Panc1 (cell line): ENCODE measurements at regions not wholly inside any gene's neighbourhood (a gene's known extent, or its start where the extent isn't known, plus 50 kb on each side); places are given as distances from the start of the nearest gene placed in this dataset.
"Not testable (repeated sequence)": the region's sequence is repeated elsewhere in the genome, so short reads cannot be mapped to it uniquely, and the experiment has no call there.

Experiments
- POLR2AphosphoS5 ChIP-seq: IDR thresholded peaks from 2 replicates; pipeline ENCODE4 v1.6.1; 2012; ENCODE audit warnings: mild to moderate bottlenecking, low read depth, low read length, moderate library complexity
- SIN3A ChIP-seq: IDR thresholded peaks from 2 replicates; pipeline ENCODE4 v1.6.1; 2012; ENCODE audit warnings: low read depth, mild to moderate bottlenecking, low read length, moderate library complexity, borderline replicate concordance; ENCODE audit not compliant: insufficient read depth
- TF ChIP-seq, protein P1 (sequence below): fragments of 450-650 bp; IDR thresholded peaks from 2 replicates; pipeline ENCODE4 v1.5.1; 2017; ENCODE audit warnings: mild to moderate bottlenecking
- TF ChIP-seq, protein P2 (sequence below), 2 experiments: IDR thresholded peaks; 2 replicates each; pipeline ENCODE4 v1.6.1; 2011 to 2012; ENCODE audit warnings: low read depth in 2 of 2, control low read depth in 1 of 2, low read length in 1 of 2, mild to moderate bottlenecking in 1 of 2, moderate library complexity in 1 of 2; ENCODE audit not compliant: insufficient read depth in 1 of 2

DNA sequence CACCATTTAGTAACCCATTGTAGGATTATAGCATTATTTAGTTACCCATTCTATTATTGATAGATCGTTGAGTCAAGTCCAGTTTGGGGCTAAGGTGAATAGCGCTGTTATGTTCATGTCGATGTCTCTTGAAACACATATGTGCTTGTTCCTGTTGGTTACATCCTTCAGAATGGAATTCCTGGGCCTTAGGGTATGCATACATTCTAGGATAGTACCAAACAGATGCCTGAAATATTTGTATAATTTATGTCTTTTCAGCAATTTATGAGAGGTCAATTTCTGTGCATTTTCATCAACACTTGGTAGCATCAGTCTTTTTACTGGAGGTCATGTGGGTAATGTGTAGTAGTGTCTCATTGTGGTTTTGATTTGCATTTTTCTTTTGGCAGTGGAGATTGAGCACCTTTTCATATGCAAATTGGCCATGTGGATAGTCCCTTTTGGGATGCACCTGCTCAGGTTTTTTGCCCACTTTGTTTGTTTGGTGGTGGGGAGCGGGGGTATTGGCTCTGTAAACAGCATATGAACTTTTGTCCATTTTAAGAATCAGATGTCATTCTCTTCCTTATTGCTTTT, 104.2 kb downstream of the CDRT15L2 start:
- TF ChIP-seq, protein P1, sequence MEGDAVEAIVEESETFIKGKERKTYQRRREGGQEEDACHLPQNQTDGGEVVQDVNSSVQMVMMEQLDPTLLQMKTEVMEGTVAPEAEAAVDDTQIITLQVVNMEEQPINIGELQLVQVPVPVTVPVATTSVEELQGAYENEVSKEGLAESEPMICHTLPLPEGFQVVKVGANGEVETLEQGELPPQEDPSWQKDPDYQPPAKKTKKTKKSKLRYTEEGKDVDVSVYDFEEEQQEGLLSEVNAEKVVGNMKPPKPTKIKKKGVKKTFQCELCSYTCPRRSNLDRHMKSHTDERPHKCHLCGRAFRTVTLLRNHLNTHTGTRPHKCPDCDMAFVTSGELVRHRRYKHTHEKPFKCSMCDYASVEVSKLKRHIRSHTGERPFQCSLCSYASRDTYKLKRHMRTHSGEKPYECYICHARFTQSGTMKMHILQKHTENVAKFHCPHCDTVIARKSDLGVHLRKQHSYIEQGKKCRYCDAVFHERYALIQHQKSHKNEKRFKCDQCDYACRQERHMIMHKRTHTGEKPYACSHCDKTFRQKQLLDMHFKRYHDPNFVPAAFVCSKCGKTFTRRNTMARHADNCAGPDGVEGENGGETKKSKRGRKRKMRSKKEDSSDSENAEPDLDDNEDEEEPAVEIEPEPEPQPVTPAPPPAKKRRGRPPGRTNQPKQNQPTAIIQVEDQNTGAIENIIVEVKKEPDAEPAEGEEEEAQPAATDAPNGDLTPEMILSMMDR = not testable (repeated sequence)
- TF ChIP-seq, protein P2, sequence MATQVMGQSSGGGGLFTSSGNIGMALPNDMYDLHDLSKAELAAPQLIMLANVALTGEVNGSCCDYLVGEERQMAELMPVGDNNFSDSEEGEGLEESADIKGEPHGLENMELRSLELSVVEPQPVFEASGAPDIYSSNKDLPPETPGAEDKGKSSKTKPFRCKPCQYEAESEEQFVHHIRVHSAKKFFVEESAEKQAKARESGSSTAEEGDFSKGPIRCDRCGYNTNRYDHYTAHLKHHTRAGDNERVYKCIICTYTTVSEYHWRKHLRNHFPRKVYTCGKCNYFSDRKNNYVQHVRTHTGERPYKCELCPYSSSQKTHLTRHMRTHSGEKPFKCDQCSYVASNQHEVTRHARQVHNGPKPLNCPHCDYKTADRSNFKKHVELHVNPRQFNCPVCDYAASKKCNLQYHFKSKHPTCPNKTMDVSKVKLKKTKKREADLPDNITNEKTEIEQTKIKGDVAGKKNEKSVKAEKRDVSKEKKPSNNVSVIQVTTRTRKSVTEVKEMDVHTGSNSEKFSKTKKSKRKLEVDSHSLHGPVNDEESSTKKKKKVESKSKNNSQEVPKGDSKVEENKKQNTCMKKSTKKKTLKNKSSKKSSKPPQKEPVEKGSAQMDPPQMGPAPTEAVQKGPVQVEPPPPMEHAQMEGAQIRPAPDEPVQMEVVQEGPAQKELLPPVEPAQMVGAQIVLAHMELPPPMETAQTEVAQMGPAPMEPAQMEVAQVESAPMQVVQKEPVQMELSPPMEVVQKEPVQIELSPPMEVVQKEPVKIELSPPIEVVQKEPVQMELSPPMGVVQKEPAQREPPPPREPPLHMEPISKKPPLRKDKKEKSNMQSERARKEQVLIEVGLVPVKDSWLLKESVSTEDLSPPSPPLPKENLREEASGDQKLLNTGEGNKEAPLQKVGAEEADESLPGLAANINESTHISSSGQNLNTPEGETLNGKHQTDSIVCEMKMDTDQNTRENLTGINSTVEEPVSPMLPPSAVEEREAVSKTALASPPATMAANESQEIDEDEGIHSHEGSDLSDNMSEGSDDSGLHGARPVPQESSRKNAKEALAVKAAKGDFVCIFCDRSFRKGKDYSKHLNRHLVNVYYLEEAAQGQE (IDR thresholded peaks at IDR 0.05; ENCODE audit: insufficient read depth in 1 of 2, low read depth in 2 of 2, low read length in 1 of 2) = not testable (repeated sequence)
- TF ChIP-seq POLR2AphosphoS5, SIN3A: not testable (repeated sequence)
